Panc1 (cell line): ENCODE measurements at regions not wholly inside any gene's neighbourhood (a gene's known extent, or its start where the extent isn't known, plus 50 kb on each side); places are given as distances from the start of the nearest gene placed in this dataset.
"Not testable (repeated sequence)": the region's sequence is repeated elsewhere in the genome, so short reads cannot be mapped to it uniquely, and the experiment has no call there.

Experiments
- ATAC-seq: fragments of 200-7000 bp; cut with Tn5 transposase; 2 replicates; pipeline ENCODE4 v1.9.1; 2020; ENCODE audit warnings: mild to moderate bottlenecking, moderate library complexity
- BruUV-seq: library from RNA; stranded (reverse); fragments of 400-500 nt; replicated peaks from 2 replicates; lab custom pipeline; 2021; lab: Mats Ljungman, UMichigan
- CTCF ChIA-PET: fragments of 300-600 bp; sonication (Branson Sonifier 250); formaldehyde crosslinking; loops from one replicate; lab custom pipeline; 2022; ENCODE audit warnings: antibody characterized with exemption; lab: Charles Lee
- POLR2A ChIA-PET: fragments of 300-600 bp; sonication (Branson Sonifier 250); formaldehyde crosslinking; loops from one replicate; lab custom pipeline; 2022; ENCODE audit warnings: antibody characterized with exemption; lab: Charles Lee
- DNase-seq: peaks from one replicate; pipeline ENCODE4 v3.0.0-alpha.2; 2010; ENCODE audit warnings: low read depth, low spot score
- H3K27ac ChIP-seq: 2 replicates; pipeline ENCODE4 v1.5.1; 2011; ENCODE audit warnings: mild to moderate bottlenecking, low read length, inconsistent platforms
- H3K27me3 ChIP-seq: fragments of 200-500 bp; sonication (Bioruptor generic); 2 replicates; pipeline ENCODE4 v1.6.0; 2014; ENCODE audit warnings: low read length, inconsistent platforms; ENCODE audit not compliant: control insufficient read depth, insufficient read depth
- H3K36me3 ChIP-seq: fragments of 200-500 bp; sonication (Bioruptor generic); 2 replicates; pipeline ENCODE4 v1.5.1; 2014; ENCODE audit warnings: inconsistent platforms, mild to moderate bottlenecking, low read length, moderate library complexity; ENCODE audit not compliant: control insufficient read depth, insufficient read depth
- H3K4me1 ChIP-seq: 2 replicates; pipeline ENCODE4 v1.5.1; 2011; ENCODE audit warnings: inconsistent platforms, mild to moderate bottlenecking, low read length, moderate library complexity; ENCODE audit not compliant: control insufficient read depth, insufficient read depth
- H3K4me3 ChIP-seq, 2 experiments: 2 replicates each; pipeline ENCODE4 v1.5.1; 2011 to 2012; ENCODE audit warnings: low read depth in 2 of 2, low read length in 2 of 2, mild to moderate bottlenecking in 2 of 2, inconsistent platforms in 1 of 2, moderate library complexity in 1 of 2
- H3K9me3 ChIP-seq: fragments of 200-500 bp; sonication (Bioruptor generic); 2 replicates; pipeline ENCODE4 v1.5.1; 2014; ENCODE audit warnings: low read depth, mild to moderate bottlenecking, inconsistent platforms, low read length, moderate library complexity; ENCODE audit not compliant: control insufficient read depth, insufficient read depth
- CTCF ChIP-seq: fragments of 450-650 bp; IDR thresholded peaks from 2 replicates; pipeline ENCODE4 v1.5.1; 2017; ENCODE audit warnings: mild to moderate bottlenecking
- POLR2AphosphoS5 ChIP-seq: IDR thresholded peaks from 2 replicates; pipeline ENCODE4 v1.6.1; 2012; ENCODE audit warnings: mild to moderate bottlenecking, low read depth, low read length, moderate library complexity
- REST ChIP-seq, 2 experiments: IDR thresholded peaks; 2 replicates each; pipeline ENCODE4 v1.6.1; 2011 to 2012; ENCODE audit warnings: low read depth in 2 of 2, control low read depth in 1 of 2, low read length in 1 of 2, mild to moderate bottlenecking in 1 of 2, moderate library complexity in 1 of 2; ENCODE audit not compliant: insufficient read depth in 1 of 2
- SIN3A ChIP-seq: IDR thresholded peaks from 2 replicates; pipeline ENCODE4 v1.6.1; 2012; ENCODE audit warnings: low read depth, mild to moderate bottlenecking, low read length, moderate library complexity, borderline replicate concordance; ENCODE audit not compliant: insufficient read depth
- TCF7L2 ChIP-seq: IDR thresholded peaks from 2 replicates; pipeline ENCODE4 v1.6.1; 2011; ENCODE audit warnings: mild to moderate bottlenecking, low read depth, low read length, inconsistent platforms
- in situ Hi-C: cut with HindIII; loops from 2 replicates; pipeline ENCODE4 v1.10.0; 2016; ENCODE audit warnings: low sequenced_read_pairs, low pct_unique_long_range_greater_than_20kb
- intact Hi-C: fragments of 100-400 bp; cut with micrococcal nuclease; formaldehyde crosslinking; loops from one replicate; pipeline ENCODE4 v1.10.0; 2022; ENCODE audit not compliant: unreplicated experiment

DNA sequence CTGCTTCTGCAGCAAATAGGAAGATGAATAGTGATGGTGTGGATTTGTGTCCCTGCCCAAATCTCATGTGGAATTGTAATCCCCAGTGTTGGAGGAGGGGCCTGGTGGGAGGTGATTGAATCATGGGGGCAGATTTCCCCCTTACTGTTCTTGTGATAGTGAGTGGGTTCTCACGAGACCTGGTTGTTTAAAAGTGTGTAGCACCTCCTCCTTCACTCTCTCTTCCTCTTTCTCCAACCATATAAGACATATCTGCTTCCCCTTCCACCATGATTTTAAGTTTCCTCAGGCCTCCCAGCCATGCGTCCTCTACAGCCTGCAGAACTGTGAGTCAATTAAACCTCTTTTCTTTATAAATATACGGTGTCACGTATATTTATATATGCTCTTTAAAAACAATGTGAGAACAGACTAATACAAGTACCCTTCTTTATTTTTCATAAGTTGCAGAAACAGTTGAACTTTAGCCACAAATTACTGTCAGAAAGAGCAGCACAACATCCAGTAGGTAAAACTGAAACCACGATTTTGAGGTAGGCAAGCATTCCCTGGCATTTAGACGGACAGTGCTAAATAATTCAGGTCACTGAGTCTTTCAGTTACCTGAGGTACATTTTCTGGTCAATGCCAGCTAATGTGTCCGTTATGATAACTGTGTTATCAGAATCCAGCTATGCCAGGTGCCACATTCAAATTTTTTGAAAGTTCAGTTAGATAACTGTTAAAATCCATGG lies 79.3 kb upstream of the SPEF2 start:
- H3K4me3 ChIP-seq = no peak overlapping the region
- no peaks in the 10 kb centered on the region for H3K4me1 ChIP-seq
- H3K27ac ChIP-seq = no peak overlapping the region
- CTCF ChIA-PET = no interaction called here
- POLR2A ChIA-PET = no interaction called here
- H3K36me3 ChIP-seq = no peaks in the 10 kb centered on the region
- intact Hi-C loops = no loop called here
- H3K9me3 ChIP-seq = no peaks in the 10 kb centered on the region
- ATAC-seq (no peak), DNase-seq (no peak)
- in situ Hi-C loops = no loop called here
- no TSS peak for BruUV-seq
- no peaks in the 10 kb centered on the region for H3K27me3 ChIP-seq
- TF ChIP-seq TCF7L2 = no peak
- no peak for TF ChIP-seq REST (IDR thresholded peaks at IDR 0.05; ENCODE audit: insufficient read depth in 1 of 2, low read depth in 2 of 2, low read length in 1 of 2)
- no peak for TF ChIP-seq CTCF
- no peak for TF ChIP-seq SIN3A
- TF ChIP-seq POLR2AphosphoS5 = no peak

- no peaks in the 10 kb centered on the region for H3K4me1 ChIP-seq
- ATAC-seq (no peak), DNase-seq (no peak)
- POLR2A ChIA-PET = no interaction called here
- H3K27me3 ChIP-seq = no peaks in the 10 kb centered on the region
- no TSS peak for BruUV-seq
- H3K36me3 ChIP-seq = no peaks in the 10 kb centered on the region
- CTCF ChIA-PET = no interaction called here
- intact Hi-C loops (no loop called here), in situ Hi-C loops (no loop called here)
- no peaks in the 10 kb centered on the region for H3K9me3 ChIP-seq
- no peak overlapping the region for H3K4me3 ChIP-seq
- no peak overlapping the region for H3K27ac ChIP-seq
- no peak for TF ChIP-seq REST (IDR thresholded peaks at IDR 0.05; ENCODE audit: insufficient read depth in 1 of 2, low read depth in 2 of 2, low read length in 1 of 2)
- TF ChIP-seq CTCF = no peak
- no peak for TF ChIP-seq POLR2AphosphoS5
- no peak for TF ChIP-seq SIN3A
- no peak for TF ChIP-seq TCF7L2
Observed at GRCh38 chr5:35533156-35533555, 84.5 kb upstream of the SPEF2 start.

GRCh38 chr5:35531553-35531952 lies 86.1 kb upstream of the SPEF2 start:
- H3K36me3 ChIP-seq, ATAC-seq, H3K9me3 ChIP-seq, CTCF ChIA-PET, H3K4me1 ChIP-seq, H3K27ac ChIP-seq, intact Hi-C loops, POLR2A ChIA-PET, in situ Hi-C loops, H3K4me3 ChIP-seq, DNase-seq, H3K27me3 ChIP-seq, BruUV-seq: not testable (repeated sequence)
